Neural cell (in vitro differentiated cells): ENCODE measurements at regions not wholly inside any gene's neighbourhood (a gene's known extent, or its start where the extent isn't known, plus 50 kb on each side); places are given as distances from the start of the nearest gene placed in this dataset.

Source experiments
- EP300 ChIP-seq: fragments of 450-650 bp; conservative IDR thresholded peaks from 2 replicates; pipeline ENCODE4 v1.6.1; 2014; ENCODE audit warnings: antibody characterized with exemption, mild to moderate bottlenecking, moderate library complexity; ENCODE audit not compliant: poor library complexity, severe bottlenecking
- EZH2 ChIP-seq: fragments of 200-600, 300-800 bp; shearing (Covaris generic), sonication (generic); IDR thresholded peaks from 2 replicates; pipeline ENCODE4 v1.6.1; 2014; ENCODE audit warnings: antibody characterized with exemption, low read length, borderline replicate concordance, mild to moderate bottlenecking; ENCODE audit not compliant: insufficient read depth, poor library complexity, severe bottlenecking
- POLR2AphosphoS5 ChIP-seq: IDR thresholded peaks from 2 replicates; pipeline ENCODE4 v1.6.1; 2012
- SMC3 ChIP-seq: fragments of 450-650 bp; conservative IDR thresholded peaks from 2 replicates; pipeline ENCODE4 v1.6.1; 2014; ENCODE audit warnings: antibody characterized with exemption, mild to moderate bottlenecking, moderate library complexity; ENCODE audit not compliant: poor library complexity
- TAF1 ChIP-seq: IDR thresholded peaks from 2 replicates; pipeline ENCODE4 v1.6.1; 2012; ENCODE audit warnings: low read depth
- TF ChIP-seq, protein P1 (sequence below): fragments of 450-650 bp; IDR thresholded peaks from 2 replicates; pipeline ENCODE4 v1.5.1; 2014; ENCODE audit warnings: antibody characterized with exemption, mild to moderate bottlenecking, moderate library complexity; ENCODE audit not compliant: poor library complexity, severe bottlenecking

DNA sequence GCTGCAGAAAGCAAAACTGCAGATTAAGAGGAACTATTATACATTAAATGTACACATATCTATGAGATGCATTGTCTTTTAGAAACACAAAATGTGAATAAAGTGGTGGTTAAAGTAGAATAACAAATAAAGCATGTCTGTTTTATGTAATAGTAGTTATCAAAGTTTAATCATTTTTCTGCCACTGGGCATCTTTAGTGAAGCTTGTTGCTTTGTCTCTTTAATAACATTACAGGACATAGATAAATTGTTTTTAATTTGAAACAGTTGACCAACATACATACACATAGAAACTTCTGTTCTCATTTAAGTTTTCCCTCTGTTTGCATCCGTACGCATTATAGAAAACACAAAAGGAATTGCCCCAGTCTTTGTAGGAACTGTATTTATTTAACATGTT is 1700.0 kb upstream of the ADGRL3 start:
- TF ChIP-seq, protein P1, sequence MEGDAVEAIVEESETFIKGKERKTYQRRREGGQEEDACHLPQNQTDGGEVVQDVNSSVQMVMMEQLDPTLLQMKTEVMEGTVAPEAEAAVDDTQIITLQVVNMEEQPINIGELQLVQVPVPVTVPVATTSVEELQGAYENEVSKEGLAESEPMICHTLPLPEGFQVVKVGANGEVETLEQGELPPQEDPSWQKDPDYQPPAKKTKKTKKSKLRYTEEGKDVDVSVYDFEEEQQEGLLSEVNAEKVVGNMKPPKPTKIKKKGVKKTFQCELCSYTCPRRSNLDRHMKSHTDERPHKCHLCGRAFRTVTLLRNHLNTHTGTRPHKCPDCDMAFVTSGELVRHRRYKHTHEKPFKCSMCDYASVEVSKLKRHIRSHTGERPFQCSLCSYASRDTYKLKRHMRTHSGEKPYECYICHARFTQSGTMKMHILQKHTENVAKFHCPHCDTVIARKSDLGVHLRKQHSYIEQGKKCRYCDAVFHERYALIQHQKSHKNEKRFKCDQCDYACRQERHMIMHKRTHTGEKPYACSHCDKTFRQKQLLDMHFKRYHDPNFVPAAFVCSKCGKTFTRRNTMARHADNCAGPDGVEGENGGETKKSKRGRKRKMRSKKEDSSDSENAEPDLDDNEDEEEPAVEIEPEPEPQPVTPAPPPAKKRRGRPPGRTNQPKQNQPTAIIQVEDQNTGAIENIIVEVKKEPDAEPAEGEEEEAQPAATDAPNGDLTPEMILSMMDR, result no peak
- TF ChIP-seq POLR2AphosphoS5 (no peak), EZH2 (no peak), SMC3 (no peak), TAF1 (no peak), EP300 (no peak)
